ENCODE measurements at regions not wholly inside any gene's neighbourhood (a gene's known extent, or its start where the extent isn't known, plus 50 kb on each side); places are given as distances from the start of the nearest gene placed in this dataset.

DNA sequence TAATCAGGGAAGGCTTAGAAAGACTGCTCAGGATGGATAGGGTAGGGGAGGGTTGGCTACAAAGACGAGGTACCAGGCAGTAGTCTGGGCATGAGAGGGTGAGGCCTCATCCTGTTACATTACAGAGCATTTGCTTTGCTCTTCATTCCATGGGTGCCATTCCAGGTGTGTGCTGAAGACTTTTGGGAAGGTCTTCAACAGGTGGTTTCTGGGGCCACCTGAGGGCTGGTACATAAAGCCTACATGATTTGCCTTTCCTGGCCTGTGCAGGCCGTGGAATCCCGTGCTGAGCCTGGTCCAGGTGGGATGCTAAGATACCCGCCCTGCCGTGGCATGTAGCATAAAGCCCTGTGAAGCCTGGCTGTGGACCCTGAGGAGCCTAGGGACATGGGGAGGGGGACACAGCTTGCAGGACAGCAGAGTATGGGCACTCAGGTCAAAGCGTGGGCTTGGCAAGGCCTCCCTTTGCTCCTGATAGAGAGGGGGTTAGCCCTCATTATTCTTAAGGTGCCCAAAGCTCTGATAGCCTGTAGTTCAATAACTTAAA, 55.6 kb upstream of the ZNF536 start:
- H3K9me3 ChIP-seq = no peaks in the 10 kb centered on the region
- H3K36me3 ChIP-seq = no peaks in the 10 kb centered on the region
- TF ChIP-seq POLR2A (IDR thresholded peaks at IDR 0.05) = no peak
- TF ChIP-seq, protein P1, sequence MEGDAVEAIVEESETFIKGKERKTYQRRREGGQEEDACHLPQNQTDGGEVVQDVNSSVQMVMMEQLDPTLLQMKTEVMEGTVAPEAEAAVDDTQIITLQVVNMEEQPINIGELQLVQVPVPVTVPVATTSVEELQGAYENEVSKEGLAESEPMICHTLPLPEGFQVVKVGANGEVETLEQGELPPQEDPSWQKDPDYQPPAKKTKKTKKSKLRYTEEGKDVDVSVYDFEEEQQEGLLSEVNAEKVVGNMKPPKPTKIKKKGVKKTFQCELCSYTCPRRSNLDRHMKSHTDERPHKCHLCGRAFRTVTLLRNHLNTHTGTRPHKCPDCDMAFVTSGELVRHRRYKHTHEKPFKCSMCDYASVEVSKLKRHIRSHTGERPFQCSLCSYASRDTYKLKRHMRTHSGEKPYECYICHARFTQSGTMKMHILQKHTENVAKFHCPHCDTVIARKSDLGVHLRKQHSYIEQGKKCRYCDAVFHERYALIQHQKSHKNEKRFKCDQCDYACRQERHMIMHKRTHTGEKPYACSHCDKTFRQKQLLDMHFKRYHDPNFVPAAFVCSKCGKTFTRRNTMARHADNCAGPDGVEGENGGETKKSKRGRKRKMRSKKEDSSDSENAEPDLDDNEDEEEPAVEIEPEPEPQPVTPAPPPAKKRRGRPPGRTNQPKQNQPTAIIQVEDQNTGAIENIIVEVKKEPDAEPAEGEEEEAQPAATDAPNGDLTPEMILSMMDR (IDR thresholded peaks at IDR 0.05 in 4 of 5, conservative IDR thresholded peaks at IDR 0.05 in 1 of 5) = no peak
- no peak overlapping the region for H3K27ac ChIP-seq
- H3K4me1 ChIP-seq = no peaks in the 10 kb centered on the region
- no peak for ATAC-seq
- H3K4me3 ChIP-seq = no peak overlapping the region
- H3K27me3 ChIP-seq = no peaks in the 10 kb centered on the region
- in situ Hi-C loops (cut with MboI; ENCODE audit: low sequenced_read_pairs in 4 of 4) = no loop called here
- DNase-seq = no peak
- intact Hi-C loops (cut with DNase I; ENCODE audit: low total_unique reads) = no loop called here

DNA sequence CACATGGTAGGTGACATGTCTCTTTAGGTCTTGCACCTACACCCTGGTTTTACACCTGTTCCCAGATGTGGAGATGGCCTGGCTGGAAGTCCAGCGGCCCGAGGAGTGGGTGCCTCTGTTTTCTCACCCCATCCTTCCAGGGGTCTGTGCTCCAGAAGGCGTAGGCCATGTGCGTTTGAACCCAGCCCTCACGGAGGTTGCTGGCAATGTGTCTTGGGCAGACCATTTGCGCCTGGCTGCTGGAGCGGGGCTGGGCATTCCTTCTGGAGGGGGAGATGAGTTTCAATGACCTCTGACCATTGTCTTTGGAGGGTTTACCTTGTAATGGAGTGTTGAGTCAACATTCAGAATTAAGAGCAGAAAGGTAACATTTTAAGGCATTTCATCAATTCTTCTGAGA, 54.8 kb upstream of the ZNF536 start:
- Histone ChIP-seq H3K4me1 (no peaks in the 10 kb centered on the region), H3K9me3 (no peaks in the 10 kb centered on the region), H3K27ac (no peak overlapping the region), H3K36me3 (no peaks in the 10 kb centered on the region), H3K4me3 (no peak overlapping the region), H3K27me3 (no peaks in the 10 kb centered on the region)
- DNase-seq = no peak
- in situ Hi-C loops (cut with MboI; ENCODE audit: low sequenced_read_pairs in 4 of 4) (no loop called here), intact Hi-C loops (cut with DNase I; ENCODE audit: low total_unique reads) (no loop called here)
- ATAC-seq = no peak
- TF ChIP-seq POLR2A (IDR thresholded peaks at IDR 0.05) = no peak
- TF ChIP-seq, protein P1 (IDR thresholded peaks at IDR 0.05 in 4 of 5, conservative IDR thresholded peaks at IDR 0.05 in 1 of 5) = no peak

DNA sequence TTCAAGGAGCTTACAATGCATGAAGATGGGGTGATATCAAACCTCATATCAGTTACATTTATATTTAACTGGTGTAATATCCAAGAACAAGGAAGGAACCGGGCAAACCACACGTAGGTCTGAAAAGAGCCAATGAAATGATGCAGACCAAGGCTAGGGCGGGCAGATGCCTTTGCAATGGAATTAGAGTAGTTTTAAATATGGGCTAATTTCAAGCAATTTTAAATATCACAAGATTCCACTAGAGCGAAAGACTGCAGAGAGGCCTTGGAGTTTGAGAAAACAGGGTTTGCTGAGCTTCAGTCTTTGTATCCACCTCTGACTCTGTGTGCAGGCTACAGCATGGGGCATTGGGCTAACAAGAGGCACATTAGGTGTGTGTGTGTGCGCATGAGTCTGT, 53.9 kb upstream of the ZNF536 start:
- Histone ChIP-seq H3K4me1 (no peaks in the 10 kb centered on the region), H3K4me3 (no peak overlapping the region), H3K36me3 (no peaks in the 10 kb centered on the region), H3K27ac (no peak overlapping the region), H3K9me3 (no peaks in the 10 kb centered on the region), H3K27me3 (no peaks in the 10 kb centered on the region)
- DNase-seq = no peak
- in situ Hi-C loops (cut with MboI; ENCODE audit: low sequenced_read_pairs in 4 of 4) (no loop called here), intact Hi-C loops (cut with DNase I; ENCODE audit: low total_unique reads) (no loop called here)
- ATAC-seq = no peak
- no peak for TF ChIP-seq POLR2A (IDR thresholded peaks at IDR 0.05)

DNA sequence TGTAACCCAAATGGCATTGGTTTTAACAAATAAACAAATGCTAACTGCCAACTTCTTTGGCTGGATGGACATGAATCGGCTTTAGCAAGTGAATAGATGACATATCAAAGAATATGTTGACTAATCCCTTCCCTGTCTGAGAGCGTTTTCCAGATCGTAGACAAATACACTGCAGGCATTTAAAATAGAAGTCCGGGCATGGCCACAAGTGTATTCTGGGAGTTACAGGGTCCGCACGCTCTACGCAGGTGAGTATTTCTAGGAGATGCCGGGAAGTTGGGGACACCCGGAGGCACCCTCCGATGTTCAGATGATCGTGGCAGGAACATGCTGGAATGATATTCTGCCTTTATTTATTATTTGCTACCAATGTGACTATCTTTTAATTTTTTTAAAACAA, 53.2 kb upstream of the ZNF536 start:
- Histone ChIP-seq H3K27ac (no peak overlapping the region), H3K4me1 (no peaks in the 10 kb centered on the region), H3K9me3 (no peaks in the 10 kb centered on the region), H3K36me3 (no peaks in the 10 kb centered on the region), H3K27me3 (no peaks in the 10 kb centered on the region), H3K4me3 (no peak overlapping the region)
- in situ Hi-C loops (cut with MboI; ENCODE audit: low sequenced_read_pairs in 4 of 4) = no loop called here
- intact Hi-C loops (cut with DNase I; ENCODE audit: low total_unique reads) = no loop called here
- TF ChIP-seq, protein P1 (IDR thresholded peaks at IDR 0.05 in 4 of 5, conservative IDR thresholded peaks at IDR 0.05 in 1 of 5) = no peak
- TF ChIP-seq POLR2A (IDR thresholded peaks at IDR 0.05) = no peak
- no peak for DNase-seq
- ATAC-seq = no peak

DNA sequence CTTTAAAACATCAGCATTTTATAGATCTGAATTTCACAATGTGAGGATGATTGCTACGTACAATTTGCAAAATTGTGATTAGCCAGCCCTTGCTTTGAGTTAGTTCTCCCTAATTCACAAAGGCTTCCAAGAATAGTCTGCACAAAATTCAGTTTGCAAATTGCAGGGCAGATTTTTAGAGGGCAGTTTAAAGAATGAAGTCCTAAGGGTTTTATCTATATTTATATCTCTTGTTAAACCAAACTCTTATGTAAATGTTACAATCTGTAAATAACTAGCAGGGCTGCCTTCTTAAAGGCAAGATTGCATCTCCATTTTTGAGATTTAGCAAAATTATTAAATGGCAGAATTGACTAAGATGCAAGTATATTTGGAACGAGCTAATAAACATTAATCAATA, 52.8 kb upstream of the ZNF536 start:
- intact Hi-C loops (cut with DNase I; ENCODE audit: low total_unique reads) (no loop called here), in situ Hi-C loops (cut with MboI; ENCODE audit: low sequenced_read_pairs in 4 of 4) (no loop called here)
- Histone ChIP-seq H3K4me1 (no peaks in the 10 kb centered on the region), H3K36me3 (no peaks in the 10 kb centered on the region), H3K27ac (no peak overlapping the region), H3K4me3 (no peak overlapping the region), H3K27me3 (no peaks in the 10 kb centered on the region), H3K9me3 (no peaks in the 10 kb centered on the region)
- TF ChIP-seq, protein P1 (IDR thresholded peaks at IDR 0.05 in 4 of 5, conservative IDR thresholded peaks at IDR 0.05 in 1 of 5) = no peak
- no peak for TF ChIP-seq POLR2A (IDR thresholded peaks at IDR 0.05)
- ATAC-seq = no peak
- no peak for DNase-seq

All from gastrocnemius medialis (tissue), 4 donors.